Activated naive CD4-positive, alpha-beta T cell treated with anti-CD3 and anti-CD28 coated beads, Interleukin-2, amount 50 U/mL, for 24 hours (primary cell): ENCODE measurements at regions not wholly inside any gene's neighbourhood (a gene's known extent, or its start where the extent isn't known, plus 50 kb on each side); places are given as distances from the start of the nearest gene placed in this dataset.
"Not testable (repeated sequence)": the region's sequence is repeated elsewhere in the genome, so short reads cannot be mapped to it uniquely, and the experiment has no call there.

Experiments
- H3K27ac Mint-ChIP-seq: one replicate; pipeline ENCODE4 v1.8.0; 2021; ENCODE audit warnings: mild to moderate bottlenecking, mixed read lengths
- H3K27me3 Mint-ChIP-seq: one replicate; pipeline ENCODE4 v1.8.0; 2021; ENCODE audit warnings: mixed read lengths
- H3K36me3 Mint-ChIP-seq: one replicate; pipeline ENCODE4 v1.8.0; 2021; ENCODE audit warnings: mixed read lengths
- H3K4me1 Mint-ChIP-seq: one replicate; pipeline ENCODE4 v1.8.0; 2021; ENCODE audit warnings: mixed read lengths
- H3K4me3 Mint-ChIP-seq: one replicate; pipeline ENCODE4 v1.8.0; 2021; ENCODE audit warnings: mild to moderate bottlenecking, mixed read lengths
- H3K9me3 Mint-ChIP-seq: one replicate; pipeline ENCODE4 v1.8.0; 2021; ENCODE audit warnings: mixed read lengths

- H3K36me3 Mint-ChIP-seq = no peaks in the 10 kb centered on the region
- peaks cover 9% of the 10 kb centered on the region for H3K4me1 Mint-ChIP-seq
- no peaks in the 10 kb centered on the region for H3K27me3 Mint-ChIP-seq
- no peaks in the 10 kb centered on the region for H3K9me3 Mint-ChIP-seq
- H3K4me3 Mint-ChIP-seq = no peak overlapping the region
- H3K27ac Mint-ChIP-seq = no peak overlapping the region
These were observed 142.9 kb downstream of the DMAC1 start for GRCh38 chr9:7656636-7657035.

GRCh38 chr9:7653262-7653661 lies 146.3 kb downstream of the DMAC1 start:
- H3K9me3 Mint-ChIP-seq = no peaks in the 10 kb centered on the region
- no peak overlapping the region for H3K27ac Mint-ChIP-seq
- H3K36me3 Mint-ChIP-seq = no peaks in the 10 kb centered on the region
- H3K27me3 Mint-ChIP-seq = no peaks in the 10 kb centered on the region
- peaks cover 9% of the 10 kb centered on the region for H3K4me1 Mint-ChIP-seq
- H3K4me3 Mint-ChIP-seq = no peak overlapping the region

DNA sequence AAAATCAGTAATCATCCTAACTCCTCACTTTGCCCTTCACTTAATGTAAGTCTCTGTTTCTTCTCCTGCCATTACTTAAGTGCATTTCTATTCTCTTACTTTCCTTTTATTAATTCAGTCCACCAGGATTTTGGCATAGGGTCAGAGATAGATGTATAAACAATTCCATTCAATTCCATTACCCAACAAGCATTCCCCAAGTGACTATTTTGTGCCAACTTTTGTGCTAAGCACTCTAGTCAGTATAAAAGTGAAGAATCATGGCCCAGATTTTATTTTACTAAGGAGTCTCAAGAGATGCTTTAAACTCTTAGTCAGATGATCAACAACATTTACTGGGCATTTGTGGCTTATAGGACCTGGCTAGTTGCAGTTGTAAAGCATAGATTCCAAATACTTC lies 159.3 kb downstream of the DMAC1 start:
- Mint-ChIP-seq H3K27me3 (no peaks in the 10 kb centered on the region), H3K4me3 (no peak overlapping the region), H3K9me3 (no peaks in the 10 kb centered on the region), H3K27ac (no peak overlapping the region), H3K36me3 (no peaks in the 10 kb centered on the region), H3K4me1 (peaks cover 7% of the 10 kb centered on the region)

DNA sequence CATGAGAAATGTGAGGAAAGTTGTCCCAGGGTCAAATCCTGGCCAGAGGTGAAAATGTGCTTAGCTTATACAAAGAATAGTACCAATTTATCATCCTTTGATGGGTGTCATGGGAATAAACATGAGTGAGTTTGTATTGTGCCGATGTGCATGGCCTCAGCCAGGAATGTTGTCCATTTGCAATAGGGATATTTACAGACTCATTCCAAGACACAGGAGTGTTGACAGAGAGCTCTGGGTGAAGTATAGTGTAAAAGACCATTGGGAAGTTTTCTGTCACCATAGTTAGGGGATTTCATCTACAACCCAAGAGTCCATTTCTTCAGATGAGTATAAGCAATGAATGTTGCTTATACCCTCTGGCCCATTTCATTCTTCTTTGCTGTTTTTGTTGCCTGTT lies 160.1 kb downstream of the DMAC1 start:
- no peaks in the 10 kb centered on the region for H3K27me3 Mint-ChIP-seq
- H3K27ac Mint-ChIP-seq = no peak overlapping the region
- H3K4me1 Mint-ChIP-seq = peaks cover 7% of the 10 kb centered on the region
- H3K9me3 Mint-ChIP-seq = no peaks in the 10 kb centered on the region
- no peaks in the 10 kb centered on the region for H3K36me3 Mint-ChIP-seq
- H3K4me3 Mint-ChIP-seq = no peak overlapping the region

GRCh38 chr9:7636838-7637467 lies 162.6 kb downstream of the DMAC1 start:
- H3K27ac Mint-ChIP-seq = no peak overlapping the region
- peaks cover 7% of the 10 kb centered on the region for H3K4me1 Mint-ChIP-seq
- H3K27me3 Mint-ChIP-seq = no peaks in the 10 kb centered on the region
- peaks cover 8% of the 10 kb centered on the region for H3K9me3 Mint-ChIP-seq
- no peak overlapping the region for H3K4me3 Mint-ChIP-seq
- H3K36me3 Mint-ChIP-seq = no peaks in the 10 kb centered on the region

GRCh38 chr9:7636309-7636708 lies 163.3 kb downstream of the DMAC1 start:
- H3K9me3 Mint-ChIP-seq = peaks cover 13% of the 10 kb centered on the region
- H3K4me1 Mint-ChIP-seq = peaks cover 7% of the 10 kb centered on the region
- no peak overlapping the region for H3K4me3 Mint-ChIP-seq
- peaks cover 1% of the 10 kb centered on the region for H3K36me3 Mint-ChIP-seq
- no peak overlapping the region for H3K27ac Mint-ChIP-seq
- no peaks in the 10 kb centered on the region for H3K27me3 Mint-ChIP-seq

- peaks cover 32% of the 10 kb centered on the region for H3K4me1 Mint-ChIP-seq
- H3K4me3 Mint-ChIP-seq = peak overlapping the region; percentile 53
- H3K36me3 Mint-ChIP-seq = peaks cover 26% of the 10 kb centered on the region
- H3K27me3 Mint-ChIP-seq = not testable (repeated sequence)
- H3K27ac Mint-ChIP-seq = peak overlapping the region; percentile 80
- H3K9me3 Mint-ChIP-seq = peaks cover 24% of the 10 kb centered on the region
These were observed 173.0 kb downstream of the DMAC1 start for GRCh38 chr9:7626571-7627029.

GRCh38 chr9:7622481-7622880 lies 177.1 kb downstream of the DMAC1 start:
- peaks cover 7% of the 10 kb centered on the region for H3K36me3 Mint-ChIP-seq
- H3K27ac Mint-ChIP-seq = no peak overlapping the region
- peaks cover 5% of the 10 kb centered on the region for H3K9me3 Mint-ChIP-seq
- H3K4me1 Mint-ChIP-seq = peaks cover 23% of the 10 kb centered on the region
- H3K4me3 Mint-ChIP-seq = no peak overlapping the region
- H3K27me3 Mint-ChIP-seq = no peaks in the 10 kb centered on the region

GRCh38 chr9:7615344-7615743 lies 184.2 kb downstream of the DMAC1 start:
- Mint-ChIP-seq H3K4me3 (no peak overlapping the region), H3K9me3 (peaks cover 4% of the 10 kb centered on the region), H3K27me3 (no peaks in the 10 kb centered on the region), H3K36me3 (no peaks in the 10 kb centered on the region), H3K27ac (no peak overlapping the region), H3K4me1 (peaks cover 36% of the 10 kb centered on the region)

- Mint-ChIP-seq H3K27ac (peak overlapping the region; percentile 26), H3K4me1 (peaks cover 36% of the 10 kb centered on the region), H3K9me3 (peaks cover 4% of the 10 kb centered on the region), H3K36me3 (no peaks in the 10 kb centered on the region), H3K4me3 (peak overlapping the region; percentile 74), H3K27me3 (no peaks in the 10 kb centered on the region)
These were observed 185.6 kb downstream of the DMAC1 start for GRCh38 chr9:7613931-7614330.

GRCh38 chr9:7608261-7608660 lies 191.3 kb downstream of the DMAC1 start:
- Mint-ChIP-seq H3K27ac (no peak overlapping the region), H3K4me3 (no peak overlapping the region), H3K36me3 (no peaks in the 10 kb centered on the region), H3K4me1 (peaks cover 7% of the 10 kb centered on the region), H3K27me3 (no peaks in the 10 kb centered on the region), H3K9me3 (peaks cover 4% of the 10 kb centered on the region)

GRCh38 chr9:7607421-7607820 lies 192.2 kb downstream of the DMAC1 start:
- Mint-ChIP-seq H3K9me3 (peaks cover 4% of the 10 kb centered on the region), H3K4me3 (no peak overlapping the region), H3K27me3 (no peaks in the 10 kb centered on the region), H3K4me1 (no peaks in the 10 kb centered on the region), H3K27ac (no peak overlapping the region), H3K36me3 (no peaks in the 10 kb centered on the region)

GRCh38 chr9:7606591-7606990 lies 193.0 kb downstream of the DMAC1 start:
- Mint-ChIP-seq H3K27ac (no peak overlapping the region), H3K9me3 (peaks cover 3% of the 10 kb centered on the region), H3K36me3 (no peaks in the 10 kb centered on the region), H3K27me3 (no peaks in the 10 kb centered on the region), H3K4me1 (no peaks in the 10 kb centered on the region), H3K4me3 (no peak overlapping the region)

- Mint-ChIP-seq H3K4me3 (no peak overlapping the region), H3K27ac (no peak overlapping the region), H3K9me3 (no peaks in the 10 kb centered on the region), H3K4me1 (no peaks in the 10 kb centered on the region), H3K27me3 (no peaks in the 10 kb centered on the region), H3K36me3 (no peaks in the 10 kb centered on the region)
These were observed 197.8 kb downstream of the DMAC1 start for GRCh38 chr9:7601739-7602138.

DNA sequence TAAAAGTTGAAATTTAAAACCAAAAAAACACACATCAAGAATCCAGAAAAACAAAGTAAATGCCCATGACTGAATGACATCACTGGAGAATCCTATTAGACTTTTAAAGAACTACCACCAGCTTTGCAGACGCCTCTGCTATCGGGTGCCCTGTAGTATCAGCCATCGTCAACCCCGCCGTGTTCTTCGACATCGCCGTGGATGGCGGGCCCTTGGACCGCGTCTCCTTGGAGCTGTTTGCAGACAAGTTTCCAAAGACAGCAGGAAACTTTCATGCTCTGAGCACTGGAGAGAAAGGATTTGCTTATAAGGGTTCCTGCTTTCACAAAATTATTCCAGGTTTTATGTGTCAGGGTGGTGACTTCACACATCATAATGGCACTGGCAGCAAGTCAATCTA lies 201.9 kb downstream of the DMAC1 start:
- H3K4me1 Mint-ChIP-seq = no peaks in the 10 kb centered on the region
- no peaks in the 10 kb centered on the region for H3K27me3 Mint-ChIP-seq
- peaks cover 8% of the 10 kb centered on the region for H3K9me3 Mint-ChIP-seq
- H3K27ac Mint-ChIP-seq = no peak overlapping the region
- peaks cover 16% of the 10 kb centered on the region for H3K36me3 Mint-ChIP-seq
- no peak overlapping the region for H3K4me3 Mint-ChIP-seq

GRCh38 chr9:7592321-7593316 lies 207.0 kb downstream of the DMAC1 start:
- peaks cover 8% of the 10 kb centered on the region for H3K9me3 Mint-ChIP-seq
- peaks cover 16% of the 10 kb centered on the region for H3K36me3 Mint-ChIP-seq
- H3K4me3 Mint-ChIP-seq = no peak overlapping the region
- no peaks in the 10 kb centered on the region for H3K27me3 Mint-ChIP-seq
- H3K4me1 Mint-ChIP-seq = no peaks in the 10 kb centered on the region
- no peak overlapping the region for H3K27ac Mint-ChIP-seq
